ENCODE measurements at regions not wholly inside any gene's neighbourhood (a gene's known extent, or its start where the extent isn't known, plus 50 kb on each side); places are given as distances from the start of the nearest gene placed in this dataset.

DNA sequence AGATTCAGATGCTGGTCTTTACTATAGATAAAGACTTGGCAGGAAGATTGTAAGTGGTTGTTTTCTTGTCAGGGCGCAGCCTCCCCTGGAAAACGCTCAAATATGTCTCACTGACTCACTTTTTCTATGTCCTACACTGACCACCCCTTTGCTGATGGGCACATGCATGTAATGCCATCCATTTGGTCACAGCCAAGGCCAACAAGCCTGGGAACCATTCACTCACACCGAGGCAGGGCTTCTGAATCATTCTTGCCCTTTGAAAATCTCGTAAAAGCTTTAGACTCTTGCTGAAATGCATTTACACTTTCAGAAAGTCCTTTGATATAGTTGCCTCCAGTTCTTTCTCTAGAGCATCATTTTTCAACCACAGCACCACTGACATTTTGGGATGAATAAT, 249.4 kb downstream of the ACTL7B start:
- H3K27ac ChIP-seq (ENCODE audit: extremely low read length, insufficient read depth, low read length), result no peak overlapping the region
- H3K27me3 ChIP-seq (ENCODE audit: control insufficient read depth in 1 of 2, insufficient read depth in 2 of 2, low read length in 2 of 2), result no peaks in the 10 kb centered on the region
- DNase-seq (ENCODE audit: low spot score), result no peak
- H3K36me3 ChIP-seq (replicated peaks in 1 of 2; ENCODE audit: control insufficient read depth in 1 of 2, insufficient read depth in 2 of 2, low read length in 2 of 2), result no peaks in the 10 kb centered on the region
- WGBS (ENCODE audit: low lambda C conversion rate), result 0% methylated on average over 4 of the region's 4 CpGs
- no peak for ATAC-seq
- H4K20me1 ChIP-seq (ENCODE audit: insufficient read depth, low read length), result no peaks in the 10 kb centered on the region
- H3K4me2 ChIP-seq (ENCODE audit: low read depth, low read length), result no peak overlapping the region
- TF ChIP-seq AHDC1 (CRISPR knock-in tag; IDR thresholded peaks at IDR 0.05; ENCODE audit: borderline replicate concordance), result no peak
- no peak for TF ChIP-seq BRF2 (CRISPR knock-in tag; IDR thresholded peaks at IDR 0.05)
- TF ChIP-seq ZSCAN21 (CRISPR knock-in tag; IDR thresholded peaks at IDR 0.05; ENCODE audit: borderline replicate concordance), result no peak
- TF ChIP-seq ZNF543 (CRISPR knock-in tag; IDR thresholded peaks at IDR 0.05), result no peak
- no peak for TF ChIP-seq EED (CRISPR knock-in tag; IDR thresholded peaks at IDR 0.05)
- no peak for TF ChIP-seq TFDP1 (CRISPR knock-in tag; IDR thresholded peaks at IDR 0.05; ENCODE audit: borderline replicate concordance)
- TF ChIP-seq FOXO1 (CRISPR knock-in tag; IDR thresholded peaks at IDR 0.05), result no peak
- TF ChIP-seq ZNF7 (CRISPR knock-in tag; IDR thresholded peaks at IDR 0.05), result no peak
- TF ChIP-seq, protein P1, sequence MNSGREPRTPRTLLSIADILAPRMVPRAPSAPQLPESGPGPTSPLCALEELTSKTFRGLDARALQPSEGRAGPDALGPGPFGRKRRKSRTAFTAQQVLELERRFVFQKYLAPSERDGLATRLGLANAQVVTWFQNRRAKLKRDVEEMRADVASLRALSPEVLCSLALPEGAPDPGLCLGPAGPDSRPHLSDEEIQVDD (CRISPR knock-in tag; IDR thresholded peaks at IDR 0.05; ENCODE audit: borderline replicate concordance), result no peak
- no peak for TF ChIP-seq ZNF720 (CRISPR knock-in tag; IDR thresholded peaks at IDR 0.05)
- no peak for TF ChIP-seq ZNF792 (CRISPR knock-in tag; IDR thresholded peaks at IDR 0.05)
- no peak overlapping the region for H2AFZ ChIP-seq (ENCODE audit: low read length)
- no peaks in the 10 kb centered on the region for H3K9me3 ChIP-seq (ENCODE audit: low read length)
- CTCF ChIA-PET (ENCODE audit: low intra/inter-chr PET ratio, low total read pairs), result no interaction called here
- FAIRE-seq, result no peak
- H3K79me2 ChIP-seq (ENCODE audit: insufficient read depth, low read length), result no peaks in the 10 kb centered on the region
- no peak overlapping the region for H3K4me3 ChIP-seq (replicated peaks in 1 of 3; ENCODE audit: insufficient read depth in 1 of 3, low read depth in 2 of 3, low read length in 3 of 3)
- no TSS peak for BruUV-seq (replicated peaks)
- intact Hi-C loops (cut with micrococcal nuclease; ENCODE audit: unreplicated experiment) (no loop called here), in situ Hi-C loops (cut with HindIII; ENCODE audit: extremely low pct_ligation_motif_present, low pct_unique_long_range_greater_than_20kb) (no loop called here)
- POLR2A ChIA-PET, result no interaction called here
- no peak overlapping the region for H3K9ac ChIP-seq (ENCODE audit: insufficient read depth, low read depth, low read length)
- H3K4me1 ChIP-seq (ENCODE audit: insufficient read depth, low read length), result no peaks in the 10 kb centered on the region

Data from HepG2 (cell line).